GM12878 (cell line): ENCODE measurements at regions not wholly inside any gene's neighbourhood (a gene's known extent, or its start where the extent isn't known, plus 50 kb on each side); places are given as distances from the start of the nearest gene placed in this dataset.
A peak's percentile ranks its signal among the peaks of the same experiment; 100 is the strongest.

ENCODE experiments used
- ATAC-seq: fragments of 200-7000 bp; cut with Tn5 transposase; 3 replicates; pipeline ENCODE4 v1.9.1; 2020; ENCODE audit warnings: mild to moderate bottlenecking, moderate library complexity
- BruUV-seq: library from RNA; stranded (reverse); fragments of 400-500 nt; replicated peaks from 2 replicates; lab custom pipeline; 2021; lab: Mats Ljungman, UMichigan
- CTCF ChIA-PET: fragments of 300-600 bp; sonication (Branson Sonifier 250); formaldehyde crosslinking; extraction: SDS; loops from one replicate; lab custom pipeline; 2021; ENCODE audit warnings: inconsistent platforms; lab: Yijun Ruan, JAX
- POLR2A ChIA-PET: fragments of 350-600 bp; formaldehyde crosslinking; extraction: SDS; loops from one replicate; lab custom pipeline; 2021; ENCODE audit warnings: inconsistent platforms; lab: Charles Lee
- RAD21 ChIA-PET: fragments of 300-600 bp; sonication (Branson Sonifier 250); formaldehyde crosslinking; loops from one replicate; lab custom pipeline; 2023; ENCODE audit warnings: antibody characterized with exemption; ENCODE audit not compliant: unreplicated experiment; lab: Charles Lee
- SMC1A ChIA-PET: fragments of 300-600 bp; sonication (Branson Sonifier 250); formaldehyde crosslinking; loops from one replicate; lab custom pipeline; 2023; ENCODE audit not compliant: unreplicated experiment, uncharacterized antibody; lab: Charles Lee
- DNase-seq: peaks from one replicate; pipeline ENCODE4 v3.0.0-alpha.2; 2011; ENCODE audit warnings: low read depth, low spot score
- FAIRE-seq: peaks from 3 replicates; lab custom pipeline; 2011; peaks lifted over from hg19 to GRCh38; lab: Jason Lieb, UNC
- H2AFZ ChIP-seq: 2 replicates; pipeline ENCODE4 v1.6.0; 2011; ENCODE audit warnings: low read depth, low read length, control low read depth; ENCODE audit not compliant: control insufficient read depth
- H3K27ac ChIP-seq: 2 replicates; pipeline ENCODE4 v1.5.1; 2011; ENCODE audit warnings: control low read depth; ENCODE audit not compliant: control insufficient read depth, insufficient read depth
- H3K27me3 ChIP-seq, 2 experiments: replicated peaks in 1 of 2; 2 replicates each; pipeline versions ENCODE4 v1.6.0 to v1.6.1; 2011; ENCODE audit warnings: low read length in 1 of 2; ENCODE audit not compliant: control insufficient read depth in 2 of 2, insufficient read depth in 2 of 2
- H3K36me3 ChIP-seq, 2 experiments: 2 replicates each; pipeline ENCODE4 v1.5.1; 2011; ENCODE audit warnings: low read length in 1 of 2; ENCODE audit not compliant: control insufficient read depth in 2 of 2, insufficient read depth in 2 of 2
- H3K4me1 ChIP-seq: 2 replicates; pipeline ENCODE4 v1.6.1; 2011; ENCODE audit warnings: mild to moderate bottlenecking, low read length, moderate library complexity, mixed read lengths; ENCODE audit not compliant: control insufficient read depth, insufficient read depth
- H3K4me2 ChIP-seq: 2 replicates; pipeline ENCODE4 v1.6.0; 2011; ENCODE audit warnings: control low read depth; ENCODE audit not compliant: control insufficient read depth, insufficient read depth
- H3K4me3 ChIP-seq: fragments of 200-600 bp; sonication (generic); 2 replicates; pipeline ENCODE4 v1.5.1; 2016
- H3K79me2 ChIP-seq: 2 replicates; pipeline ENCODE4 v1.6.0; 2011; ENCODE audit warnings: low read length; ENCODE audit not compliant: control insufficient read depth, insufficient read depth
- H3K9ac ChIP-seq: 2 replicates; pipeline ENCODE4 v1.8.0; 2011; ENCODE audit warnings: low read length, control low read depth, mixed read lengths; ENCODE audit not compliant: control insufficient read depth, insufficient read depth
- H3K9me3 ChIP-seq: replicated peaks from 3 replicates; pipeline ENCODE4 v1.5.1; 2011; ENCODE audit warnings: mild to moderate bottlenecking, low read length; ENCODE audit not compliant: control insufficient read depth, insufficient read depth
- H4K20me1 ChIP-seq: 2 replicates; pipeline ENCODE4 v1.6.0; 2011; ENCODE audit not compliant: control insufficient read depth, insufficient read depth
- DPF2 ChIP-seq: fragments of 450-650 bp; IDR thresholded peaks from 2 replicates; pipeline ENCODE4 v1.6.1; 2017; ENCODE audit warnings: mild to moderate bottlenecking
- MAX ChIP-seq: IDR thresholded peaks from 2 replicates; pipeline ENCODE4 v1.6.1; 2012; ENCODE audit warnings: low read depth, low read length, improper control_type of control experiment
- MEF2A ChIP-seq: IDR thresholded peaks from 2 replicates; pipeline ENCODE4 v1.6.1; 2011; ENCODE audit warnings: low read depth, mild to moderate bottlenecking, low read length, moderate library complexity; ENCODE audit not compliant: insufficient read depth
- MYC ChIP-seq: IDR thresholded peaks from 2 replicates; pipeline ENCODE4 v1.6.1; 2011; ENCODE audit warnings: mild to moderate bottlenecking, low read length, moderate library complexity, inconsistent platforms; ENCODE audit not compliant: insufficient read depth, insufficient replicate concordance, insufficient read length, severe bottlenecking
- SUZ12 ChIP-seq: fragments of 200-600 bp; sonication (generic); IDR thresholded peaks from one replicate; pipeline ENCODE4 v1.6.1; 2018; ENCODE audit warnings: antibody characterized with exemption, mild to moderate bottlenecking; ENCODE audit not compliant: unreplicated experiment
- TARDBP ChIP-seq: IDR thresholded peaks from 2 replicates; pipeline ENCODE4 v1.6.1; 2016; ENCODE audit warnings: borderline replicate concordance
- ZNF24 ChIP-seq: fragments of 450-650 bp; IDR thresholded peaks from 2 replicates; pipeline ENCODE4 v1.6.1; 2017; ENCODE audit warnings: antibody characterized with exemption, mild to moderate bottlenecking
- WGBS: methylation state at CpG from one replicate; pipeline ENCODE4 v1.1.6; 2016; ENCODE audit warnings: low lambda C conversion rate; ENCODE audit not compliant: insufficient replicate concordance, insufficient coverage; ENCODE audit errors: missing lambda C conversion rate; 5-methylcytosine and 5-hydroxymethylcytosine counted together
- in situ Hi-C: fragments of 300-500 bp; cut with MboI; formaldehyde crosslinking; loops from 9 replicates; pipeline ENCODE4 v1.14.3; 2018; ENCODE audit warnings: mixed read lengths
- intact Hi-C: fragments of 100-400 bp; cut with micrococcal nuclease; formaldehyde crosslinking; loops from one replicate; pipeline ENCODE4 v1.14.2; 2022; ENCODE audit not compliant: unreplicated experiment
- TF ChIP-seq, protein P1 (sequence below): fragments of 450-650 bp; IDR thresholded peaks from 2 replicates; pipeline ENCODE4 v1.6.1; 2017; ENCODE audit warnings: antibody characterized with exemption, mild to moderate bottlenecking, moderate library complexity
- TF ChIP-seq, protein P2 (sequence below): IDR thresholded peaks from 2 replicates; pipeline ENCODE4 v1.6.1; 2011; ENCODE audit warnings: borderline replicate concordance, low read depth, mild to moderate bottlenecking, moderate library complexity, low read length; ENCODE audit not compliant: insufficient read depth, poor library complexity, severe bottlenecking
- TF ChIP-seq, protein P3 (sequence below): fragments of 450-650 bp; IDR thresholded peaks from 2 replicates; pipeline ENCODE4 v1.6.1; 2018; ENCODE audit warnings: mild to moderate bottlenecking, low read depth, moderate library complexity; ENCODE audit not compliant: partially characterized antibody
- TF ChIP-seq, protein P4 (sequence below): fragments of 450-650 bp; IDR thresholded peaks from 2 replicates; pipeline ENCODE4 v1.6.1; 2014; ENCODE audit warnings: mild to moderate bottlenecking

GRCh38 chr7:94178230-94178629 is 174.1 kb upstream of the BET1 start (continued):
- TF ChIP-seq, protein P1, sequence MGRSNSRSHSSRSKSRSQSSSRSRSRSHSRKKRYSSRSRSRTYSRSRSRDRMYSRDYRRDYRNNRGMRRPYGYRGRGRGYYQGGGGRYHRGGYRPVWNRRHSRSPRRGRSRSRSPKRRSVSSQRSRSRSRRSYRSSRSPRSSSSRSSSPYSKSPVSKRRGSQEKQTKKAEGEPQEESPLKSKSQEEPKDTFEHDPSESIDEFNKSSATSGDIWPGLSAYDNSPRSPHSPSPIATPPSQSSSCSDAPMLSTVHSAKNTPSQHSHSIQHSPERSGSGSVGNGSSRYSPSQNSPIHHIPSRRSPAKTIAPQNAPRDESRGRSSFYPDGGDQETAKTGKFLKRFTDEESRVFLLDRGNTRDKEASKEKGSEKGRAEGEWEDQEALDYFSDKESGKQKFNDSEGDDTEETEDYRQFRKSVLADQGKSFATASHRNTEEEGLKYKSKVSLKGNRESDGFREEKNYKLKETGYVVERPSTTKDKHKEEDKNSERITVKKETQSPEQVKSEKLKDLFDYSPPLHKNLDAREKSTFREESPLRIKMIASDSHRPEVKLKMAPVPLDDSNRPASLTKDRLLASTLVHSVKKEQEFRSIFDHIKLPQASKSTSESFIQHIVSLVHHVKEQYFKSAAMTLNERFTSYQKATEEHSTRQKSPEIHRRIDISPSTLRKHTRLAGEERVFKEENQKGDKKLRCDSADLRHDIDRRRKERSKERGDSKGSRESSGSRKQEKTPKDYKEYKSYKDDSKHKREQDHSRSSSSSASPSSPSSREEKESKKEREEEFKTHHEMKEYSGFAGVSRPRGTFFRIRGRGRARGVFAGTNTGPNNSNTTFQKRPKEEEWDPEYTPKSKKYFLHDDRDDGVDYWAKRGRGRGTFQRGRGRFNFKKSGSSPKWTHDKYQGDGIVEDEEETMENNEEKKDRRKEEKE, result no peak
- TF ChIP-seq DPF2 (peak; percentile 89), SUZ12 (no peak), TARDBP (no peak)
- TF ChIP-seq, protein P2, sequence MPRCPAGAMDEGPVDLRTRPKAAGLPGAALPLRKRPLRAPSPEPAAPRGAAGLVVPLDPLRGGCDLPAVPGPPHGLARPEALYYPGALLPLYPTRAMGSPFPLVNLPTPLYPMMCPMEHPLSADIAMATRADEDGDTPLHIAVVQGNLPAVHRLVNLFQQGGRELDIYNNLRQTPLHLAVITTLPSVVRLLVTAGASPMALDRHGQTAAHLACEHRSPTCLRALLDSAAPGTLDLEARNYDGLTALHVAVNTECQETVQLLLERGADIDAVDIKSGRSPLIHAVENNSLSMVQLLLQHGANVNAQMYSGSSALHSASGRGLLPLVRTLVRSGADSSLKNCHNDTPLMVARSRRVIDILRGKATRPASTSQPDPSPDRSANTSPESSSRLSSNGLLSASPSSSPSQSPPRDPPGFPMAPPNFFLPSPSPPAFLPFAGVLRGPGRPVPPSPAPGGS, result peak; percentile 21
- TF ChIP-seq, all 136 proteins: peak for 35

- intact Hi-C loops (no loop called here), in situ Hi-C loops (no loop called here)
- WGBS, result 69% methylated on average over 1 of the region's 1 CpG
- CTCF ChIA-PET, result interaction anchor here (1.3 kb wide), 1 partner anchor 9 kb away, joined by 5 read pairs; no protein-coding TSS in a partner anchor
- Histone ChIP-seq H4K20me1 (no peaks in the 10 kb centered on the region), H3K79me2 (no peaks in the 10 kb centered on the region), H3K36me3 (no peaks in the 10 kb centered on the region), H3K4me2 (no peak overlapping the region), H3K4me3 (no peak overlapping the region), H3K27ac (no peak overlapping the region), H3K4me1 (peaks cover 9% of the 10 kb centered on the region), H3K9me3 (no peaks in the 10 kb centered on the region; the same call in 2 of the 3 replicates), H2AFZ (no peak overlapping the region), H3K9ac (no peak overlapping the region), H3K27me3 (no peaks in the 10 kb centered on the region)
- DNase-seq (no peak), ATAC-seq (no peak), FAIRE-seq (no peak)
- RAD21 ChIA-PET, result interaction anchor here (1.6 kb wide), 1 partner anchor 23 kb away, joined by 6 read pairs; no protein-coding TSS in a partner anchor
- no TSS peak for BruUV-seq
- POLR2A ChIA-PET, result no interaction called here
- SMC1A ChIA-PET, result interaction anchor here (1.3 to 5.0 kb wide), 4 partner anchors 17 to 145 kb away, joined by 4 to 29 read pairs (median 8); no protein-coding TSS in a partner anchor
- TF ChIP-seq ZNF24 (no peak), MYC (no peak), MEF2A (no peak), MAX (no peak)
- TF ChIP-seq, protein P3, sequence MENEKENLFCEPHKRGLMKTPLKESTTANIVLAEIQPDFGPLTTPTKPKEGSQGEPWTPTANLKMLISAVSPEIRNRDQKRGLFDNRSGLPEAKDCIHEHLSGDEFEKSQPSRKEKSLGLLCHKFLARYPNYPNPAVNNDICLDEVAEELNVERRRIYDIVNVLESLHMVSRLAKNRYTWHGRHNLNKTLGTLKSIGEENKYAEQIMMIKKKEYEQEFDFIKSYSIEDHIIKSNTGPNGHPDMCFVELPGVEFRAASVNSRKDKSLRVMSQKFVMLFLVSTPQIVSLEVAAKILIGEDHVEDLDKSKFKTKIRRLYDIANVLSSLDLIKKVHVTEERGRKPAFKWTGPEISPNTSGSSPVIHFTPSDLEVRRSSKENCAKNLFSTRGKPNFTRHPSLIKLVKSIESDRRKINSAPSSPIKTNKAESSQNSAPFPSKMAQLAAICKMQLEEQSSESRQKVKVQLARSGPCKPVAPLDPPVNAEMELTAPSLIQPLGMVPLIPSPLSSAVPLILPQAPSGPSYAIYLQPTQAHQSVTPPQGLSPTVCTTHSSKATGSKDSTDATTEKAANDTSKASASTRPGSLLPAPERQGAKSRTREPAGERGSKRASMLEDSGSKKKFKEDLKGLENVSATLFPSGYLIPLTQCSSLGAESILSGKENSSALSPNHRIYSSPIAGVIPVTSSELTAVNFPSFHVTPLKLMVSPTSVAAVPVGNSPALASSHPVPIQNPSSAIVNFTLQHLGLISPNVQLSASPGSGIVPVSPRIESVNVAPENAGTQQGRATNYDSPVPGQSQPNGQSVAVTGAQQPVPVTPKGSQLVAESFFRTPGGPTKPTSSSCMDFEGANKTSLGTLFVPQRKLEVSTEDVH, result no peak
- TF ChIP-seq, protein P4, sequence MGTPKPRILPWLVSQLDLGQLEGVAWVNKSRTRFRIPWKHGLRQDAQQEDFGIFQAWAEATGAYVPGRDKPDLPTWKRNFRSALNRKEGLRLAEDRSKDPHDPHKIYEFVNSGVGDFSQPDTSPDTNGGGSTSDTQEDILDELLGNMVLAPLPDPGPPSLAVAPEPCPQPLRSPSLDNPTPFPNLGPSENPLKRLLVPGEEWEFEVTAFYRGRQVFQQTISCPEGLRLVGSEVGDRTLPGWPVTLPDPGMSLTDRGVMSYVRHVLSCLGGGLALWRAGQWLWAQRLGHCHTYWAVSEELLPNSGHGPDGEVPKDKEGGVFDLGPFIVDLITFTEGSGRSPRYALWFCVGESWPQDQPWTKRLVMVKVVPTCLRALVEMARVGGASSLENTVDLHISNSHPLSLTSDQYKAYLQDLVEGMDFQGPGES, result no peak
Observed at GRCh38 chr7:94179466-94179865, 175.3 kb upstream of the BET1 start.
